Keratinocyte (primary cell): ENCODE measurements at regions not wholly inside any gene's neighbourhood (a gene's known extent, or its start where the extent isn't known, plus 50 kb on each side); places are given as distances from the start of the nearest gene placed in this dataset.

ENCODE experiments used
- CTCF ChIP-seq, 3 experiments: IDR thresholded peaks in 1 of 3; conservative IDR thresholded peaks in 1 of 3; optimal IDR thresholded peaks in 1 of 3; 2 replicates in 2 of 3; 3 replicates in 1 of 3; pipeline versions ENCODE3 to v1.5.1; 2011; ENCODE audit warnings: low read length in 3 of 3, mild to moderate bottlenecking in 3 of 3, moderate library complexity in 2 of 3, control low read depth in 1 of 3, inconsistent platforms in 1 of 3; ENCODE audit not compliant: insufficient read depth in 2 of 3; ENCODE audit errors: extremely low read depth in 1 of 3
- EZH2 ChIP-seq: IDR thresholded peaks from one replicate; pipeline ENCODE4 v1.6.1; 2012; ENCODE audit warnings: inconsistent platforms, mild to moderate bottlenecking, low read length, moderate library complexity

- TF ChIP-seq CTCF (optimal IDR thresholded peaks at IDR 0.05 in 1 of 3, IDR thresholded peaks at IDR 0.05 in 1 of 3, conservative IDR thresholded peaks at IDR 0.05 in 1 of 3; ENCODE audit: extremely low read depth in 1 of 3, insufficient read depth in 2 of 3, low read length in 3 of 3) (no peak), EZH2 (no peak)
These were observed 285.1 kb downstream of the HS3ST3A1 start for GRCh38 chr17:13316657-13317056.
